ENCODE measurements at regions not wholly inside any gene's neighbourhood (a gene's known extent, or its start where the extent isn't known, plus 50 kb on each side); places are given as distances from the start of the nearest gene placed in this dataset.

DNA sequence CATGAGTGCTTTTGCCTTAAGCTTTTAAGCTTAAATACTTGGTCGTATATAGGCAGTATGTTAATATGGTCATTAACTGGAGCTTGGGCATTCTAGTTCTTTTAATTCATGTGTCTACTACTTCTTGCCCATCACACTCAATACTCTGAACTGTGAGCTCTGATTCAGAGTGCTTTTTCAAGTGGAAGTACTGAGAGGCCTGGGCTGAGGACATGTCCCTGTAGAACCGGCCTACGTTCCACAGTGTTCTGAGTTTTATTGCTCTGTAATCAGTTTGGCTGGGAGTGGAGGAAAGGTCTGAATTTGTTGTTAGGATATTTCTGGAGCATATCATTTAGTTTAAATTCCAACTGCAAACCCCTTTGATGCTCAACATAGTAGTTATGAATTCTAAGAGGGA is 1744.8 kb upstream of the MIR17HG start:
- Histone ChIP-seq H3K27ac (ENCODE audit: low read length) (no peak overlapping the region), H3K36me3 (ENCODE audit: control insufficient read depth, insufficient read depth, low read length) (no peaks in the 10 kb centered on the region), H3K9me3 (ENCODE audit: control insufficient read depth, insufficient read depth, low read length) (peaks cover 8% of the 10 kb centered on the region), H3K27me3 (ENCODE audit: control insufficient read depth, insufficient read depth, low read length) (no peaks in the 10 kb centered on the region), H3K4me3 (ENCODE audit: low read length) (no peak overlapping the region), H3K4me1 (ENCODE audit: control insufficient read depth, insufficient read depth, low read length) (no peaks in the 10 kb centered on the region)
- no peaks in the 10 kb centered on the region for H3K27me3 Mint-ChIP-seq (ENCODE audit: low read depth in 2 of 2)
- ATAC-seq (no peak), DNase-seq (no peak)
- no peak overlapping the region for H3K27ac Mint-ChIP-seq
- peaks cover 6% of the 10 kb centered on the region for H3K36me3 Mint-ChIP-seq
- peaks cover 7 to 13% of the 10 kb centered on the region in 2 donors for H3K9me3 Mint-ChIP-seq
- TF ChIP-seq, protein P1, sequence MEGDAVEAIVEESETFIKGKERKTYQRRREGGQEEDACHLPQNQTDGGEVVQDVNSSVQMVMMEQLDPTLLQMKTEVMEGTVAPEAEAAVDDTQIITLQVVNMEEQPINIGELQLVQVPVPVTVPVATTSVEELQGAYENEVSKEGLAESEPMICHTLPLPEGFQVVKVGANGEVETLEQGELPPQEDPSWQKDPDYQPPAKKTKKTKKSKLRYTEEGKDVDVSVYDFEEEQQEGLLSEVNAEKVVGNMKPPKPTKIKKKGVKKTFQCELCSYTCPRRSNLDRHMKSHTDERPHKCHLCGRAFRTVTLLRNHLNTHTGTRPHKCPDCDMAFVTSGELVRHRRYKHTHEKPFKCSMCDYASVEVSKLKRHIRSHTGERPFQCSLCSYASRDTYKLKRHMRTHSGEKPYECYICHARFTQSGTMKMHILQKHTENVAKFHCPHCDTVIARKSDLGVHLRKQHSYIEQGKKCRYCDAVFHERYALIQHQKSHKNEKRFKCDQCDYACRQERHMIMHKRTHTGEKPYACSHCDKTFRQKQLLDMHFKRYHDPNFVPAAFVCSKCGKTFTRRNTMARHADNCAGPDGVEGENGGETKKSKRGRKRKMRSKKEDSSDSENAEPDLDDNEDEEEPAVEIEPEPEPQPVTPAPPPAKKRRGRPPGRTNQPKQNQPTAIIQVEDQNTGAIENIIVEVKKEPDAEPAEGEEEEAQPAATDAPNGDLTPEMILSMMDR (IDR thresholded peaks at IDR 0.05), result no peak
- no peaks in the 10 kb centered on the region for H3K4me1 Mint-ChIP-seq
- 96% methylated on average over 2 of the region's 3 CpGs for WGBS (ENCODE audit: insufficient coverage)
- intact Hi-C loops (cut with micrococcal nuclease), result no loop called here
- H3K4me3 Mint-ChIP-seq, result no peak overlapping the region

GRCh38 chr13:89603187-89603586 is 1744.3 kb upstream of the MIR17HG start:
- no peak overlapping the region for H3K4me3 ChIP-seq (ENCODE audit: low read length)
- Mint-ChIP-seq H3K4me3 (no peak overlapping the region), H3K27me3 (ENCODE audit: low read depth in 2 of 2) (no peaks in the 10 kb centered on the region), H3K9me3 (peaks cover 7 to 17% of the 10 kb centered on the region in 2 donors), H3K4me1 (no peaks in the 10 kb centered on the region), H3K27ac (no peak overlapping the region), H3K36me3 (peaks cover 6% of the 10 kb centered on the region)
- 76% methylated on average over 1 of the region's 1 CpG for WGBS (ENCODE audit: insufficient coverage)
- H3K27ac ChIP-seq (ENCODE audit: low read length), result no peak overlapping the region
- intact Hi-C loops (cut with micrococcal nuclease), result no loop called here
- H3K36me3 ChIP-seq (ENCODE audit: control insufficient read depth, insufficient read depth, low read length), result no peaks in the 10 kb centered on the region
- no peak for ATAC-seq
- H3K4me1 ChIP-seq (ENCODE audit: control insufficient read depth, insufficient read depth, low read length), result no peaks in the 10 kb centered on the region
- no peak for DNase-seq
- TF ChIP-seq, protein P1 (IDR thresholded peaks at IDR 0.05), result no peak
- no peaks in the 10 kb centered on the region for H3K27me3 ChIP-seq (ENCODE audit: control insufficient read depth, insufficient read depth, low read length)
- peaks cover 8% of the 10 kb centered on the region for H3K9me3 ChIP-seq (ENCODE audit: control insufficient read depth, insufficient read depth, low read length)

- intact Hi-C loops (cut with micrococcal nuclease), result no loop called here
- no peak overlapping the region for H3K27ac ChIP-seq (ENCODE audit: low read length)
- H3K27me3 ChIP-seq (ENCODE audit: control insufficient read depth, insufficient read depth, low read length), result no peaks in the 10 kb centered on the region
- Mint-ChIP-seq H3K4me1 (no peaks in the 10 kb centered on the region), H3K36me3 (peaks cover 9% of the 10 kb centered on the region), H3K4me3 (no peak overlapping the region), H3K27me3 (ENCODE audit: low read depth in 2 of 2) (no peaks in the 10 kb centered on the region), H3K9me3 (peaks cover 10 to 12% of the 10 kb centered on the region in 2 donors), H3K27ac (no peak overlapping the region)
- DNase-seq, result no peak
- no peak for ATAC-seq
- no peak overlapping the region for H3K4me3 ChIP-seq (ENCODE audit: low read length)
- no peaks in the 10 kb centered on the region for H3K4me1 ChIP-seq (ENCODE audit: control insufficient read depth, insufficient read depth, low read length)
- no CpG with 5 or more reads among the region's 1 CpG for WGBS (ENCODE audit: insufficient coverage)
- peaks cover 8% of the 10 kb centered on the region for H3K9me3 ChIP-seq (ENCODE audit: control insufficient read depth, insufficient read depth, low read length)
- TF ChIP-seq, protein P1 (IDR thresholded peaks at IDR 0.05), result no peak
- no peaks in the 10 kb centered on the region for H3K36me3 ChIP-seq (ENCODE audit: control insufficient read depth, insufficient read depth, low read length)
Observed at GRCh38 chr13:89609318-89609717, 1738.2 kb upstream of the MIR17HG start.

DNA sequence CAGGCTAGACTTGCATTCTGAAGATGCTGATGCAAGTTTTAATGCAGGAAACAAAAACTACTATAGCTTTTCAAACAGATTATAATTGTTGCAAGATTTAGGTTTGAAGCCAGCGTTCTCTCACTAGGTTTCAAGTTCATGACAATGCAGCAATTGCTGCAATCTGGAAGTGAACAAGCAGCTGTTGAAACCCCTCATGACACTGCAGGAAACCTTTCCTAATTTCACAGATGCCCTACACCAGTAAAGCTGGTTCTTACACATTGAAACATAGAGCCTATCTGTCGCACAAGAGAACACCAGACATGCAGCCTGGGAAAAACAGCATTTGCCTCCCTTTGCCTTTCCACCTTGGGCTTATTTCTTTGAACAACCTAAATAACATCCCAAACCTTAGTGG is 1737.2 kb upstream of the MIR17HG start:
- H3K27ac Mint-ChIP-seq, result no peak overlapping the region

More for the DNA sequence above, 1737.2 kb upstream of the MIR17HG start:
- intact Hi-C loops (cut with micrococcal nuclease), result no loop called here
- peaks cover 6% of the 10 kb centered on the region for H3K9me3 ChIP-seq (ENCODE audit: control insufficient read depth, insufficient read depth, low read length)
- H3K4me3 ChIP-seq (ENCODE audit: low read length), result no peak overlapping the region
- no peaks in the 10 kb centered on the region for H3K4me1 ChIP-seq (ENCODE audit: control insufficient read depth, insufficient read depth, low read length)
- DNase-seq (no peak), ATAC-seq (no peak)
- TF ChIP-seq, protein P1 (IDR thresholded peaks at IDR 0.05), result no peak
- peaks cover 9 to 10% of the 10 kb centered on the region in 2 donors for H3K9me3 Mint-ChIP-seq
- H3K4me3 Mint-ChIP-seq, result no peak overlapping the region
- H3K36me3 ChIP-seq (ENCODE audit: control insufficient read depth, insufficient read depth, low read length), result no peaks in the 10 kb centered on the region
- no peaks in the 10 kb centered on the region for H3K27me3 Mint-ChIP-seq (ENCODE audit: low read depth in 2 of 2)
- no peaks in the 10 kb centered on the region for H3K4me1 Mint-ChIP-seq
- H3K36me3 Mint-ChIP-seq, result peaks cover 9% of the 10 kb centered on the region
- 31% methylated on average over 2 of the region's 2 CpGs for WGBS (ENCODE audit: insufficient coverage)
- H3K27me3 ChIP-seq (ENCODE audit: control insufficient read depth, insufficient read depth, low read length), result no peaks in the 10 kb centered on the region
- H3K27ac ChIP-seq (ENCODE audit: low read length), result no peak overlapping the region
